Pancreas (tissue), 10 donors: ENCODE measurements at regions not wholly inside any gene's neighbourhood (a gene's known extent, or its start where the extent isn't known, plus 50 kb on each side); places are given as distances from the start of the nearest gene placed in this dataset.
A peak's percentile ranks its signal among the peaks of the same experiment; 100 is the strongest.

Source experiments
- ATAC-seq, 4 donors: fragments of 200-7000 bp; cut with Tn5 transposase; one replicate each; pipeline versions ENCODE4 v1.8.0 to v1.9.1; 2020; ENCODE audit warnings: mild to moderate bottlenecking in 4 of 4, moderate library complexity in 4 of 4
- DNase-seq, 6 donors: peaks; one replicate each; pipeline ENCODE4 v3.0.0-alpha.2; 2020
- FAIRE-seq: peaks from 2 replicates; lab custom pipeline; 2012; peaks lifted over from hg19 to GRCh38; lab: Jason Lieb, UNC
- H3K27ac ChIP-seq, 4 donors: fragments of 200-600 bp; sonication (generic); 1 replicate in 3 of 4; 2 replicates in 1 of 4; pipeline versions ENCODE4 v1.5.0 to v1.8.0; 2020
- H3K27me3 ChIP-seq, 4 donors: fragments of 200-600 bp; one replicate each; pipeline ENCODE4 v1.8.0; 2021
- H3K36me3 ChIP-seq, 3 donors: fragments of 200-600 bp; sonication (generic) in 1 of 3; one replicate each; pipeline versions ENCODE4 v1.5.0 to v1.8.0; 2020 to 2021
- H3K4me1 ChIP-seq, 3 donors: fragments of 200-600 bp; one replicate each; pipeline ENCODE4 v1.8.0; 2021
- H3K4me3 ChIP-seq, 4 donors: fragments of 200-600 bp; sonication (generic) in 2 of 4; one replicate each; pipeline versions ENCODE4 v1.5.0 to v1.8.0; 2020 to 2021
- H3K9me3 ChIP-seq, 4 donors: fragments of 200-600 bp; one replicate each; pipeline ENCODE4 v1.8.0; 2021
- CTCF ChIP-seq, 4 donors: fragments of 200-600 bp; sonication (generic) in 3 of 4; IDR thresholded peaks; one replicate each; pipeline versions ENCODE4 v1.5.0 to v1.8.0; 2021; ENCODE audit warnings: antibody characterized with exemption in 4 of 4
- WGBS, 2 donors: extraction: QIAGEN DNeasy Blood & Tissue Kit; methylation state at CpG; one replicate each; pipeline ENCODE4 v1.1.7; 2013; 5-methylcytosine and 5-hydroxymethylcytosine counted together
- intact Hi-C, 3 donors: fragments of 100-400 bp; cut with DNase I; formaldehyde crosslinking; loops; one replicate each; pipeline versions ENCODE4 v1.11.1 to v1.14.2; 2022
- donor health status: healthy with polysubstance abuse.
- donor health status: DM: no; HTN: no; CAD: no; lungs with moderate emphysema.
- donor health status: DM: no; HTN: no; CAD: no.
- donor health status: control.
- donor health status: control.
- donor health status: Bipolar disorder and iron deficiency.
- donor health status: DM: yes; HTN: yes; CAD: no.
- donor health status: DM: no; HTN: no; CAD: no.
- donor health status: DM: no; HTN: no; CAD: no.
- donor health status: DM: yes; HTN: yes; CAD: no.

GRCh38 chr9:89734600-89735041, 129.8 kb downstream of the GADD45G start:
- Histone ChIP-seq H3K36me3 (no peaks in the 10 kb centered on the region), H3K27me3 (no peaks in the 10 kb centered on the region), H3K4me1 (peaks cover 23 to 27% (median 27%) of the 10 kb centered on the region in 3 donors), H3K4me3 (no peak overlapping the region), H3K9me3 (no peaks in the 10 kb centered on the region), H3K27ac (no peak overlapping the region)
- intact Hi-C loops: loop anchor here in 2 of 3 donors (10.0 kb wide), 2 partner anchors 120 to 370 kb away; no protein-coding TSS in a partner anchor
- DNase-seq: peak; percentile 58 to 84 (median 76)
- no peak for TF ChIP-seq CTCF (IDR thresholded peaks at IDR 0.05)
- no peak for FAIRE-seq
- ATAC-seq: peak; percentile 50 to 69 (median 64)
- WGBS, 2 donors: 46 to 53% methylated on average over 10 of the region's 10 CpGs

- Histone ChIP-seq H3K4me1 (no peaks in the 10 kb centered on the region), H3K36me3 (no peaks in the 10 kb centered on the region), H3K9me3 (no peaks in the 10 kb centered on the region), H3K4me3 (no peak overlapping the region), H3K27ac (no peak overlapping the region), H3K27me3 (no peaks in the 10 kb centered on the region)
- TF ChIP-seq CTCF (IDR thresholded peaks at IDR 0.05): no peak
- intact Hi-C loops: loop anchor here in 2 of 3 donors (10.0 kb wide), 2 partner anchors 124 to 366 kb away; no protein-coding TSS in a partner anchor
- 73 to 76% methylated on average over 11 of the region's 11 CpGs for WGBS, 2 donors
- ATAC-seq (peak in 1 of 4 donors; percentile 28), DNase-seq (no peak), FAIRE-seq (no peak)
Observed at GRCh38 chr9:89738137-89738932, 133.5 kb downstream of the GADD45G start.

GRCh38 chr9:89739511-89739910, 134.7 kb downstream of the GADD45G start:
- Histone ChIP-seq H3K9me3 (no peaks in the 10 kb centered on the region), H3K4me1 (no peaks in the 10 kb centered on the region), H3K27me3 (no peaks in the 10 kb centered on the region), H3K27ac (no peak overlapping the region), H3K4me3 (no peak overlapping the region), H3K36me3 (no peaks in the 10 kb centered on the region)
- WGBS, 2 donors: 89 to 90% methylated on average over 4 of the region's 4 CpGs
- DNase-seq (no peak), ATAC-seq (peak in 1 of 4 donors; percentile 51), FAIRE-seq (no peak)
- TF ChIP-seq CTCF (IDR thresholded peaks at IDR 0.05): no peak
- intact Hi-C loops: loop anchor here in 2 of 3 donors (10.0 kb wide), 2 partner anchors 125 to 365 kb away; no protein-coding TSS in a partner anchor

GRCh38 chr9:89739916-89740315, 135.1 kb downstream of the GADD45G start:
- Histone ChIP-seq H3K36me3 (no peaks in the 10 kb centered on the region), H3K4me3 (no peak overlapping the region), H3K4me1 (no peaks in the 10 kb centered on the region), H3K9me3 (no peaks in the 10 kb centered on the region), H3K27me3 (no peaks in the 10 kb centered on the region), H3K27ac (no peak overlapping the region)
- DNase-seq (no peak), ATAC-seq (no peak), FAIRE-seq (no peak)
- intact Hi-C loops: loop anchor here in 2 of 3 donors (10.0 kb wide), 2 partner anchors 125 to 365 kb away; no protein-coding TSS in a partner anchor
- WGBS, 2 donors: 81 to 88% methylated on average over 9 of the region's 9 CpGs
- no peak for TF ChIP-seq CTCF (IDR thresholded peaks at IDR 0.05)

GRCh38 chr9:89740722-89741121, 135.9 kb downstream of the GADD45G start:
- ATAC-seq (no peak), DNase-seq (no peak), FAIRE-seq (no peak)
- no peaks in the 10 kb centered on the region for H3K4me1 ChIP-seq
- intact Hi-C loops: no loop called here
- H3K9me3 ChIP-seq: no peaks in the 10 kb centered on the region
- H3K36me3 ChIP-seq: no peaks in the 10 kb centered on the region
- 82 to 83% methylated on average over 8 of the region's 8 CpGs for WGBS, 2 donors
- H3K4me3 ChIP-seq: no peak overlapping the region
- H3K27me3 ChIP-seq: no peaks in the 10 kb centered on the region
- no peak overlapping the region for H3K27ac ChIP-seq
- no peak for TF ChIP-seq CTCF (IDR thresholded peaks at IDR 0.05)
